ENCODE measurements at regions not wholly inside any gene's neighbourhood (a gene's known extent, or its start where the extent isn't known, plus 50 kb on each side); places are given as distances from the start of the nearest gene placed in this dataset.
"Not testable (repeated sequence)": the region's sequence is repeated elsewhere in the genome, so short reads cannot be mapped to it uniquely, and the experiment has no call there.

DNA sequence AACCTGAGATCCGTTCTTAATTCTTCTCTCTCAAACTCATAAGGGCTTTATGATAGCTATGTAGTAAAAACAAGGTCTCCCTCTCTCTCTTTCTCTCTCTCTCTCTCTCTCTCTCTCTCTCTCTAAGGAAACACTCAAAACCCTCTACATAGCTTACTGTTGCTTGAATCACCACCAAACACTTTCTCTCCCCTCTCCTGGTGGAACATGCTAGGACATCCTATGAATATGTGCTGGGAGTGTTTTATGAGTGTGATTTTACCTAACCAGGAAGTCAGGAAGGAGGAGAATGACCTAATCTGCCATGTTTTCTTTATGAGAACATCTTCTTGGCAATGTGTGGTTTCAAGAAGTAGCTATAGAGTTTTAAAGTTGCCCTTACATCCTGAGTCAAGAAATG, 844.6 kb downstream of the TTLL7 start:
- TF ChIP-seq, protein P1, sequence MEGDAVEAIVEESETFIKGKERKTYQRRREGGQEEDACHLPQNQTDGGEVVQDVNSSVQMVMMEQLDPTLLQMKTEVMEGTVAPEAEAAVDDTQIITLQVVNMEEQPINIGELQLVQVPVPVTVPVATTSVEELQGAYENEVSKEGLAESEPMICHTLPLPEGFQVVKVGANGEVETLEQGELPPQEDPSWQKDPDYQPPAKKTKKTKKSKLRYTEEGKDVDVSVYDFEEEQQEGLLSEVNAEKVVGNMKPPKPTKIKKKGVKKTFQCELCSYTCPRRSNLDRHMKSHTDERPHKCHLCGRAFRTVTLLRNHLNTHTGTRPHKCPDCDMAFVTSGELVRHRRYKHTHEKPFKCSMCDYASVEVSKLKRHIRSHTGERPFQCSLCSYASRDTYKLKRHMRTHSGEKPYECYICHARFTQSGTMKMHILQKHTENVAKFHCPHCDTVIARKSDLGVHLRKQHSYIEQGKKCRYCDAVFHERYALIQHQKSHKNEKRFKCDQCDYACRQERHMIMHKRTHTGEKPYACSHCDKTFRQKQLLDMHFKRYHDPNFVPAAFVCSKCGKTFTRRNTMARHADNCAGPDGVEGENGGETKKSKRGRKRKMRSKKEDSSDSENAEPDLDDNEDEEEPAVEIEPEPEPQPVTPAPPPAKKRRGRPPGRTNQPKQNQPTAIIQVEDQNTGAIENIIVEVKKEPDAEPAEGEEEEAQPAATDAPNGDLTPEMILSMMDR (IDR thresholded peaks at IDR 0.05) = not testable (repeated sequence)
- TF ChIP-seq POLR2AphosphoS5, POLR2A, EP300 (IDR thresholded peaks at IDR 0.05): not testable (repeated sequence)

Data from suprapubic skin (tissue), 4 donors.